Mucosa of gallbladder (tissue), 1 donor: ENCODE measurements at regions not wholly inside any gene's neighbourhood (a gene's known extent, or its start where the extent isn't known, plus 50 kb on each side); places are given as distances from the start of the nearest gene placed in this dataset.

ENCODE experiments used
- DNase-seq: peaks from one replicate; pipeline ENCODE4 v3.0.0-alpha.2; 2020; ENCODE audit warnings: low spot score
- donor health status: DM: no; HTN: no; CAD: no.

DNA sequence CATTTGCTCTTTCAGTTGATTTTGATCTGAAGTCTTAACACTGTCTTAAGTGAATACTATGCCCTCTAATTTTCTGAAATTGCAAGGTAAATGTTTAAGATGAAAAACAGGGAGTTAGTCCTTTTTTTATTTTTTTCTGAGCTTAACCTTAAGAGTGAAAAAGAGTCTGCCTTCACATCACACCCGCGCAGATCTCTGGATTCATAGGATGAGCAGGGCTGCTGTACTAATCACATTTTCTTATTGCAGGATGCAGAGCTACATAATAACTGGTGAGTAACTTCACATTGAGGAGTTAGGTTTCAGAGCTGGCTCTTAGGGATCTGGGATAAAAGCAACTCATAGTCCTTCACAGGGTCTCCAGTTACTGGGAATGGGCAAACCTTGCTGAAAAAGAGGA is 188.7 kb upstream of the ATP1B1 start:
- DNase-seq: no peak

DNA sequence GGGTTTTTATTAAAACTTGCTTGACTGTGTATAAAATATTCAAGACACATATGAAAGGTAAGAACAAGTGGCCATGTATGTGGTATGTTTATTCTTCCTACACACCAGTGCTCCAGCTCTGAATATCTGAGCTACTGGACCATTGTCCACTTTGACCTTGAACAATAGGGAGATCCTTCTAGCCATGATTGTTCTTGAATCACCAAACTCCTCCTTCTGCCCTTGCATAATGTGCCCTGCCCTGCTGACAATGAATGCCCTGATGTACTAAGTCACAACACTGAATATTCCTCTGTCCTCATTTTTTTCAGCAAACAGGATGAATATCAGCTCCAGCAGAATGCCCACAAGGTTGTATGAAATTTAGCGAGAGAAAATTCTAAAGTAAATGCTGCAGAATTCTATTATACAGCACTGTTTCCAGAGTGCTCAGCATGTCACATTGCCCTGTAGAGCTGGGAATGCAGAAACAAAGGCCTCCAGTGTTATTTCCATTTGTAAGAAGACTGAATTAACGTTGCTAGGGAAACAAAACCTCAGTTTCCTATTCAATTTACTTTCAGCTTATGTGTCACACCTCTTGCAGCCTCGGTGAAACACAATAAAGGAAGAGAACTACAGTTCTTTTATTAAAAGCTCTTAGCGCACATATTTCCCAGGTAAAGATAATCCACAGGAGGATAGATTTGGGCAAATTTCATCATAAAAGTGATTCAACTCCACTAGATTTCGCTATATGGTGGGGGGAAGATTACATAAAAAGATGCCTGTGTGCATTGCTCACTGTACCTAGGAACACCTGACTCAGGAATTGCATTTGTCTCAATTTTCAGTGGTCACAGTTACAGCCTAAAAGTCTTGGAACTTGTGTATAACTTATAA is 187.4 kb upstream of the ATP1B1 start:
- no peak for DNase-seq

DNA sequence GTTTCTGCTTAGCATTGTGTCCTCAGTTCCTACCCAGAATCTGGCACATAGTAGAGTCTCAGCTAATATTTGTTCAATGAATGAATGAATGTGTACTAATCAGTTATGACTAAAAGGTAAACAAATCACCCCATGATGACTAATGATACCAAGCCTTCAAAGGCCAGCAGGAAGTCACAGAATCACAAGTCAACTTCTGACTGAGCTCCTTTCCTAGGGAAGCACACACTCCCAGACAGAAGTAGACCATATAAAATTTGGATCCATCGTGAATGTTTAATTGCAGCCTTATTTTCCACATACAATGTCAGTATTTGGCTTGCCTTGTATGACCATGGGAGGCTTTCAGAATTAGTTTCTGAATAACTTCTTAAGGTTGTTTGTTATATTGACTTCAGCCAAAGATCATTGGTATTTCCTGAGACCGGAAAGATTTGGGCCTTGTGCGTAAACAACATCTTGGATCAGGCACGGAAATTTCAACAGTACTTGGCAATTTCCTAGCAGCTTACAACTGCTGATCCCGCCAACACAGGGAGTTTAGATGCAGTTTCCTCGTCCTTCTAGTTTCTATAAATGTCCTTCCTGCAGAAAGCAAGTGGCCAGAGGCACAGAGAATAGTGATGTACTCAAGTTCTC is 185.9 kb upstream of the ATP1B1 start:
- peak; percentile 54 for DNase-seq

DNA sequence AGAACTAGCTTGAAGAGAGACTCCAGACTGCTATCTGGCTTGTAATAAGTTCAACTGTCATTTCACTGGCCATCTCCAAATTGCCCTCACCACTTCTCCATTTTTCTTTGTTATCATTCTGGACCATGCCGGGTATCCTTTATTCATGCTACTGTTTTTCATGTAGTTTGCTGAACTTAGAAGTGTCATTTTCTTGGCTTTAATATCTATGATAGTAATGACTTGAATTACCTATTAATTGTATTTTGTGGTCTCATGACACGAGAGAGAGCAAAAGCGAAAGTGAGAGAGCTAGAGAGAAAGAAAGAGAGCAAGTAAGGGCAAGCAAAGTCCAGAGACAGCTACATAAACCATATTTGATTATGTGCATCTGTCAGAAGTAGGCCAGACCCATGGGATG is 184.9 kb upstream of the ATP1B1 start:
- DNase-seq: no peak

DNA sequence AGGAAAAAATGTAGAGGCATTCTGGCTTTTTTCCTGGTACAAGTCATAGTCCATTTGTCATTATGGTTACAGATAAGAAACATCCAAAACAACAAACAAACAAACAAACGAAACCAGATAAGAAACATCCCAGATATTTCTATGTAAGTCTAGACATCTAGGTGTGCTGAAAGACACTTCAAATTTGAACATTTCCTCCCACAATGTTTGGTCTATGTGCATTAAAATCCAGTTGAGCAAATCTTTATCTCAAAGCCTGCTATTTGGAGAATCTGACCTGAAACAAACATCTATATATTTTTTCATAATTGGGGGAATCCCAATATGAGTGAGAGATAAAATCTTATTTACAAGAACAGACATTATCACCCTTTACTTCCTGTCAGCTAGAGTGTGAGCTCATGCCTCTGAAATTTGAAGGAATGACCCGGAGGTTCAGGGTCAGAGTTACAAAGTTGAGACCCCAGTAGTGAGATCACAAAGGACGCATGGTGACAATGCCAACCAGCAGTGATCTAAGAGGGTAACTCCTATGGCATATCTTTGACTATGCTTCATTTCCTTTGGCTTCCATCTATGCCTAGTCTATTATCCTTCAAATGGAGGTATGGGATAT is 182.9 kb upstream of the ATP1B1 start:
- DNase-seq: no peak

DNA sequence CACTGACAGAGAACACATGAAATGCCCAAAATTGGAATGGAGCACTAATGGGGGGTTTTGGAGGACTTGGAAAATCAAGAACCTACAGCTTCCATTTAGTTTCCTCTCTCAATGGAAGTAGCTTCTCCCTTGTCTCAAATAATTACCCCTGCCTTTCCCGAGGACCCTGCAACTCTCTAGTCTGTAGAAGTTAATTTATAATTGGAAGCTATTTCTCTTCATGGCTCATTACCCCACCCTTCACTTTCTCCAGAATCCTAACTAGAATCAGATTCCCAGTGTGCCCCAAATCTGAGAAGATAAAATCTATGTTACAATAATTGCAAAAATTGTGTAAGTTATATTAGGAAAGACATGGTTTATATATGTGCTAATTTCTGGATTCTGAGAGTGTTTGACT is 181.5 kb upstream of the ATP1B1 start:
- no peak for DNase-seq

DNA sequence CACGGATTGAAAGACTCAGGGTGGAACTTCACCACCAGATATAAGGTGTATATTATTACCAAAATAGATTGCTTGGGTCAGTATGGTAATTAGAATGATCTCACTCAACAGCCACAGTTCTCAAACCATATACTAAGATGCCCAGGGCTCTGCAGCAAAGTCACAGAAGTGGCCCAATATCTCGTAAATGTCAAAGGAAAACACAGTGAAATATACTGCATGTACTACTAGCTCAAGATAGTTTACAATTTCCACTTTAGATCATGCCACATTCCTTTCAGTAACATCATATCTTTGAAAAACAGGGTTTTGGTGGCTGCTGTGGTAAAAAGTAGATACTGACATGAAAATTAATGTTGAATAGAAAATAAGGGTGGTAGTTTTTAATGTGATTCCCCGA is 180.3 kb upstream of the ATP1B1 start:
- no peak for DNase-seq

DNA sequence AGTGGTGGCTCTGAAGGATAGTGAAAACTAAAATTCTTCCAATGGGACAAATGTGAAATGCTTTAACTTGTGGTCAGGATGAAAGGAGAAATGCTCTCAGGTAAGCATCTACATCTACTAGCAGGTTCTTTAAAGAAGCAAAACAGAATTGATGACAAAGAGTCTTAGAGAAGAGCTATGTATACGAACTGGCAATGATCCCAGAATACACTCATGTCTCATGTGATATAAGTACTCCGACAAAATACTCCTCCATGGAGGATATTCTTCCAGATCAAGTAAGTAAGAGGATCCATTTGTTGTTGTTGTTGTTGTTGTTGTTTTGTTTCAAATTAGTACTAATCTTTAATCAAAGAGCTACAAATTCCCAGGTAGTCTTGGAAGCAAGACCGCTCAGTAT is 174.0 kb upstream of the ATP1B1 start:
- no peak for DNase-seq

DNA sequence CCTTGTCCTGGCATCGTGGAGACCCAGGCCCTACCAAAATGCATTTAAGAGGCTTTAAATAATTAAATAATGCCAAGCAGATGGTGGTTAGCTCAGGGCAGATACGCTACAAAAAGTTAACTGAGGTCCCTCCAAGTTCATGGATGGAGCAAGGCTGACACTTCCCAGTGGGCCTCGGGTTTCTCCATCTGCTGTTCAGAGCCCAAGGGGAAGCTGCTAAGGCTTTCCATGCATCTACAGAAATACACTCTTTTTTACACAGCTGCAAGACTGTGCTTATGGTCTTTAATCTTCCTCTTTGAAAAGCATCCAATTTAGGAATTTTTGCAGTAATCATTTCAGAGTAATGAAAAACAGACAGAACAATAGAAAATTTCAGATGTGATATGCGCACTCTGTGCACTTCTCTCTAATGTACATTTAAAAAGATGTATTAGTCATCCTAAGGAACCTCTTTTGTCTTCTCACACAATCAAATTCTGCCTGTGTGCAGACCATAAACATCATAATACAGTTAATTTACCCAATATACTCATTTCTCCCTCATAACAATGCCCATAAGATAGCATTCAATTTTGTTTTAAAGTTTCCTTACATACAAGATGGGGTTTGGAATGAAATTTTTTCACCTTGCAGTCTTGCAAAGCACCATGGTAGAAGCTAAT is 173.2 kb upstream of the ATP1B1 start:
- DNase-seq: no peak

DNA sequence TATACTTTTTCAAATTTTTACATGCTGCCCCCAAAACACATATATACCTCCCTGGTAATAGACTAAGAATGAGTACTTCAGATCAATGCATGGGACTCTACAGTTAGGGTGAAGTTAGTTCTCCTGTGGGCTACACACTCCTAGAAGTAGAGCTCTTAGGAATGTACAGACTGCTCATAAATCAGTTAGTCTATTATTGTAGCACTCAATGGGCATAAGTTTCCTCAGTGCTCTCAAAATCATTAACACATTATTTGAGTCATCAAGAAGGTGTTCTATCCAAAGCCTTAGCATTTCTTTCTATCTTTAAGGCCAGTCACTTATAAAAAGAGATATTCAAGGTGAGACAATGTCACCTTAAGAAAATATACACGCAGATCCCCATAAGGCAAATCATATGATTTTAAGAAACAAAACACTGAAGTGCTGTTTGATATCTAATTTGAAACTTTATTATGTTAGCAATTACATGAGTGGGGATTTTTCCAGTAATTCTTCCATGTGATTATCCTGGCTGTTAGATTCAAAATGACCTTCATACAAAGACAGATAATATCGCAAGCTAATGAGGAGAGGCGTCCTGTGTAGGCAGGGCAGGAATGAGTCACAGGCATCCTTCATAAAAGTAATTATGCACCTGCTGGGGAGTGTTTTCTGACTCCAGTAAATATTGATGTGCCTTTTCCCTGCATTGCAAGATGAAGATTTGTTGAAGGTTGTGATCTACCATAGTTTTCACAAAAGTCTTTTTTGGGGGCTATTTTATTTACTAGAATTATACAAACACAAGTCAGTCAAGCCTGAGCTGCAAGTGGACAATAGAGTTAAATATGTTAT is 167.2 kb upstream of the ATP1B1 start:
- DNase-seq: no peak

DNA sequence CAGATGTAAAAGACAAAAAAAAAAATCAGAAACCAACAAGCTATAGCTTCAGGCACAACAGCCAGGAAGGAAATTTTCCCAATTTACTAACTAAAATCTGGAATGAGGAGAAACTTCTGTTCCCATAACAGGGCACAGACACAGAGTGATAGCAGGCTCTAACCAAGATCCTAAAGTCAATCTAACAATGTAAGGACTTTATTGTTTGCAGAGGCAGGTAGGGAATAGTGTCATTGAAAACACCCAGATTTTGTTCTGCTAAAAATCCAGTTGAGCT is 166.6 kb upstream of the ATP1B1 start:
- DNase-seq: no peak

DNA sequence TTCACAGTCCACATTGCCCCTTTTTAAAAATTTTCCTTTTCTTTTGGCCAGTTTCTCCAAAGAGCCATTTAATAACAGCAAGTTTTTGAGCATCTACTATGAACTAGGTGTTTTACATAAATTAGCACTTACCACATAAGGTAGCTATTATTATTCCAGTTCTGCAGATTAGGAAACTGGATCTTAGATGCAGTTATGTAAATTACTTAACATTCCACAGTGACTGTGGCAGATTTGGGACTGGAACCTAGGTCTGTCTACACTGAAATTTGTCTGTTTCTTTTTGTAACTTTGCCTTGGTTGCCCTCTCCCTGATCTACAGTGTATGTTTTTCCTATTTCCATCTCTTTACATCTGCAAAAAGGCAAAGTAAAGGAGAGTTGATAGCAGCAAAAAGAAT is 164.8 kb upstream of the ATP1B1 start:
- no peak for DNase-seq

DNA sequence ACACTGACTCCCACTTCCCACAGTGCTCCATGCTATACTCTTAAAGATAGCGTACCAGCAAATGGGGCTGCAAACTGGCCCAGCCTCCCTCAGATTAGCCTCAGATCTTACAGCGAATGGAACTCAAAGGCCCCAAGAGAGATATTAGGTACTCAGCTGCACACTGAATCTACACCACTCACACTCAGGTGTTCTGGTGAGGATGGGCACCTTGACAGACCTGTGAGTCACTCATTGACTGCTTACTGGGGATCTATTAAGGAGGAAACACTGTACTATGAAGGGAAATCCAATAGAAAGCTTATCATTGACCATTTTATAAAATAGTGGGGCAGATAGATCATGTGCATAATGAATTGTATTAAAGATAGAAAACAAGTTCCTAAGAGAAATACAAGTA is 164.3 kb upstream of the ATP1B1 start:
- peak; percentile 26 for DNase-seq

DNA sequence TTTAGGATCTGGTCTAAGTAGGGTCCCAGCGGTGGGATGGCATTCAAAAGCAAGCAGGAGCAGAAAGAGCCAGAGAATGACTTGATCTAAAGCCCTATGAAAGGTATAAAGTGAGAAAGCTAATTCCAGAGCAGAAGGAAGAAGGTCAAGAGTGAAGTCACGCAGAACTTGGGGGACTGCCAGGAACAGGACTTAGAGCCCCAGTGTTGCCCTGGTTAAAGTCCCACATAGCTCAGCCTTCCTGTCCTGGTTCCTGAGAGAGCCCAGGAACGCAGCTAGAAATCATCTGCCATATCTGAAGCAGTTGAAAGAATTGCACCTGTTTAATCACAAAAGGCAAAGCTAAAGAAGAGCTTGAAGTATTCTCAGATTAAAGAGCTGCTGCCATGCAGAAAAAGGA is 160.6 kb upstream of the ATP1B1 start:
- DNase-seq: peak; percentile 71

DNA sequence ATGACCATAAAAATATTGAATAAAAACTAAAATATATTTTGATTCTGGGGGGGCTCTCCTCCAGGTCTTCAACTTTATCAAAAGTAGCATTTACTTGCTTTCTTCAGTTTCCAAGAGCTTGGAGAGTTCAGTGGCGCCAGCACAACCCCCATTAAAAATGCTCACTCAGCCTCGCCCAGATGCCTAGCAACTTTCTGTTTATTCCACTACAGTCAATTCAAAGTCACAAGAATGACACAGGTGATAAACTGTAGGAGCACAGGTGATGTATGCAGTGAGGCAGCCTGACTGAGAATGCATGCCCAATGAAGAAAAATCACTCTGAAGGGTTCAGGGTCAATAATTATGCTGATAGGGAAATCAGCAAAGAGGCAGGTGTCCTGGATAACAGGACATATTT is 159.4 kb upstream of the ATP1B1 start:
- DNase-seq: no peak

DNA sequence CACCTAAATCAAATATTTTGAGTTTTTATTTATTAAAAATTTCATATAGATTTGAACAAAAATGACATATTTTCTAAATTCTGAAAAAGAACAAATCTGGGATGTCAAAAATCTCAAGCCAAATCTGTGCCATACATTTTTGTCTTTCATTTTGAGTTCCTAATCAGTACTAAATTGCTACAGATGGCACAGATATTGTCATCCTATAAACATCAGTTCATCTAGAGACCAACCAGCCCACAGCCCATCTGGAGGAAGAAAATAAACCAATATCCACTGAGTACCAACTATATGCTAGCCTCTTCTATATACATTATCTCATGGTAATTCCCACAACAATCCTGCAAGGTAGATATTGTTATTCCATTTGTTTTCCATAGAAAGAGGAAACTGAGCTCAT is 156.8 kb upstream of the ATP1B1 start:
- DNase-seq: no peak

DNA sequence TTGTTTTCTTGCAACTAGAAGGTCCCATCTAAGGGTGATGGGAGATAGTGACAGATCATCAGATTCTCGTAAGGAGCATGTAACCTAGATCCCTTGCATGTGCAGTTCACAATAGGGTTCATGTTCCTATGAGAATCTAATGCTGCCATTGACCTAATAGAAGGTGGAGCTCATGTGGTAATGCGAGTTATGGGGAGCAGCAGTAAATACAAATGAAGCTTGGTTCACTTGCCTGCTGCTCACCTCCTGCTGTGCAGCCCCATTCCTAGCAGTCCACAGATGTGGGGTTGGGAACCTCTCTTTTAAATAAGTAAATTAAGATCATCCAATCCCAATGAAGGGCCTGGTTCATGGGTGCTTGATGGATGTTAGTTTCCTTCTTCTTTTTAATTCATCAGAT is 148.7 kb upstream of the ATP1B1 start:
- DNase-seq: no peak

DNA sequence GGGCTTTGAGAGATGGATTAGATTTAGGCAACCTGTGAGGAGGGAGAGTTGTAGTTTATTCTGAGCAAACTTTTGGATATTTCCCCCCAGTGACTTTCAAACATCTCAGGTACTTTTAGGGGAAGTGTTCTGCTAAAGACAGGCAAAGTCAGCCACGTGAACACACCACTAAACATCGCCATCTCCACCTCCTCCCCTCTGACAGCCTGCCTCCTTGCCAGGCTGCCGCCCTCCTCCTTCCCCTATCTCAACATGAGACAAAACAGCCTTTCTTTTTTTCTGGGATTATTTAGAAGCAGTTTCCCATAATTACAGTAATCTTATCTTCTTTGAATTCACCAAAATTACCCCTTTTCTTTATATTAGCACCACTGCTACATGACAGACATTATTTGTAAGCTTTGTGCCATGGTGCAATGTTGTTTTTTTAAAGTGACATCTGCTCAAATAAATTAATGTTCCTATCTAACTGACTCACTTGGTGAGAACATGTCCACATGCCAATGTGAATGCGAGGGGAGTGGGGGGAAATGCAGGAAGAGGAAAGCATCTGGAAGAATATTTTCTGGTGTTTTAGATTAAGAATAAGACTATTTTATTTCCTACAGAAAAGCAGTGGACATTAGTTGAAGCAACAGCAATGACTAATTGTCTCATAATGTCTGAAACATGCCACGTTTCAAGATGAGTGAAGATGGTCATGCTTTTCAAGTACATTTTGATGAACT is 147.8 kb upstream of the ATP1B1 start:
- no peak for DNase-seq

DNA sequence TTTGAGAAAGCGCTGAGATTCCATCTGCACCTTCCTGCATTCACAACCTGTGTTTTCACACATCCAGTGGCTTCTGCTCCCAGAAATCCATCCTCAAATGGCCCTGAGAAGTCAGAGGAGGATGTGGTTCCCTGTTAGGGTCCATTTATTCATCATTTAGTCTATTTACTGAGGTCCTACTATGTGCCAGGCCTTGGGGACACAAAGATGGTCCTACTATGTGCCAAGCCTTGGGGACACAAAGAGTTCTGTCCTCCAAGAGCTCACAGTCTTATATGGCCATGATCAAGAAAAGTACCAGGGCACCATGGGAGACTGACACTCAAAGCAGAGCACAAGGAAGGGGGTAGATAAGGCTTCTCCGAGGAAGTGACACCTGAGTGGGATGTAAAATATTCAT is 147.1 kb upstream of the ATP1B1 start:
- no peak for DNase-seq

DNA sequence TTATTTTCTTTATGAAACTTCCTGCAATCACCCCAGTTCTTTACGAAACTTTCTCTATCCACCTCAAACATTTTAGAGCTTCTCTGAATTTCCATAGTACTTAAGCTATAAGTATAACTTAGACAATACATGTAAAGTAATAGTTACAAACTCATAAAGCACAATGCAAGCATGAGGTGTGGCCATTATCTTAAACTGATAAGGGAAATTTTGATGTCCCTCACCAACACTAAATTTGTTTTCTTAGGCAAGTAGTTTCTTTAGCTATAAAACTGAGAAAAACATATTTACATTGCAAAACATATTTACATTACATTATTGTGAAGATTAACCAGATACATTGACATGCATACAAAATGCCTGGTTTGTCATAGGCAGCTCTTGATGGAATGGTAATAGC is 146.4 kb upstream of the ATP1B1 start:
- DNase-seq: no peak

DNA sequence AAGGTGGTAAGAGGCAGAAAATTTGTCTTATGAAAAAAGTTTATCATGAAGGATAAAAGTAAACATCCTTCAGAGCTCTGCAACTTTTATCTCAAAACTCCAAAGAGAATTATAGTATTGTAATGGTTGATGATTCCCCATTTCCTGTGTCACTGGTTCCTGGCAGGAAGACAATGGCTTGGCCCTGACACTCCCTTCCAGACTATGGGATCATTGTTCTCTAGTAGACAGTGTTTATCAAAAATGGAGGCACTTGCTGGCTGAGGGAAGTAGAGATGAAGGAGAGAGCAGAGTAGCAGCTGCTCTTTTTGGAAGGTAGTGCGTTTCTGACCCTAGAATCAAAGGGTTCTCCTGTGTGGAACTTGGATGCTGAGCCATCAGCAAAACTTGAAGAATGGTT is 145.9 kb upstream of the ATP1B1 start:
- DNase-seq: no peak
